ENCODE measurements at regions not wholly inside any gene's neighbourhood (a gene's known extent, or its start where the extent isn't known, plus 50 kb on each side); places are given as distances from the start of the nearest gene placed in this dataset.

- Histone ChIP-seq H3K4me3 (no peak overlapping the region), H3K4me2 (no peak overlapping the region), H3K27ac (no peak overlapping the region), H3K9me3 (no peaks in the 10 kb centered on the region), H3K4me1 (no peaks in the 10 kb centered on the region)
- ATAC-seq (no peak), FAIRE-seq (peak; percentile 76), DNase-seq (ENCODE audit: low read depth in 1 of 2, low spot score in 1 of 2) (no peak)
- 17% methylated on average over 2 of the region's 2 CpGs for WGBS (ENCODE audit: missing lambda C conversion rate)
- CTCF ChIA-PET: no interaction called here
- POLR2A ChIA-PET: no interaction called here
- no peak for TF ChIP-seq KDM1A (IDR thresholded peaks at IDR 0.05; ENCODE audit: low read depth)
- no peak for TF ChIP-seq RNF2 (IDR thresholded peaks at IDR 0.05; ENCODE audit: borderline replicate concordance, low read depth)
- TF ChIP-seq ZFP36 (IDR thresholded peaks at IDR 0.05; ENCODE audit: borderline replicate concordance, partially characterized antibody): no peak
- TF ChIP-seq HMGXB4 (CRISPR knock-in tag; IDR thresholded peaks at IDR 0.05; ENCODE audit: borderline replicate concordance): no peak
- TF ChIP-seq GATA3 (IDR thresholded peaks at IDR 0.05; ENCODE audit: borderline replicate concordance): no peak
- no peak for TF ChIP-seq KDM5A (IDR thresholded peaks at IDR 0.05)
- TF ChIP-seq EHMT2 (IDR thresholded peaks at IDR 0.05; ENCODE audit: low read depth): no peak
- TF ChIP-seq HOXB5 (CRISPR knock-in tag; IDR thresholded peaks at IDR 0.05): no peak
- no peak for TF ChIP-seq RAD21 (conservative IDR thresholded peaks at IDR 0.05 in 1 of 2, IDR thresholded peaks at IDR 0.05 in 1 of 2)
- TF ChIP-seq RARB (CRISPR knock-in tag; IDR thresholded peaks at IDR 0.05): no peak
- TF ChIP-seq CBX2 (IDR thresholded peaks at IDR 0.05; ENCODE audit: borderline replicate concordance, low read depth): no peak
- no peak for TF ChIP-seq HES2 (IDR thresholded peaks at IDR 0.05)
- TF ChIP-seq JUN (IDR thresholded peaks at IDR 0.05): no peak
- TF ChIP-seq SMC3 (IDR thresholded peaks at IDR 0.05): no peak
- no peak for TF ChIP-seq HOXB13 (CRISPR knock-in tag; IDR thresholded peaks at IDR 0.05; ENCODE audit: low read depth)
- TF ChIP-seq NR3C1 (IDR thresholded peaks at IDR 0.05): no peak
- TF ChIP-seq MAFK (IDR thresholded peaks at IDR 0.05; ENCODE audit: partially characterized antibody): no peak
- TF ChIP-seq, protein P1, sequence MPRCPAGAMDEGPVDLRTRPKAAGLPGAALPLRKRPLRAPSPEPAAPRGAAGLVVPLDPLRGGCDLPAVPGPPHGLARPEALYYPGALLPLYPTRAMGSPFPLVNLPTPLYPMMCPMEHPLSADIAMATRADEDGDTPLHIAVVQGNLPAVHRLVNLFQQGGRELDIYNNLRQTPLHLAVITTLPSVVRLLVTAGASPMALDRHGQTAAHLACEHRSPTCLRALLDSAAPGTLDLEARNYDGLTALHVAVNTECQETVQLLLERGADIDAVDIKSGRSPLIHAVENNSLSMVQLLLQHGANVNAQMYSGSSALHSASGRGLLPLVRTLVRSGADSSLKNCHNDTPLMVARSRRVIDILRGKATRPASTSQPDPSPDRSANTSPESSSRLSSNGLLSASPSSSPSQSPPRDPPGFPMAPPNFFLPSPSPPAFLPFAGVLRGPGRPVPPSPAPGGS (IDR thresholded peaks at IDR 0.05): no peak
- TF ChIP-seq, protein P2, sequence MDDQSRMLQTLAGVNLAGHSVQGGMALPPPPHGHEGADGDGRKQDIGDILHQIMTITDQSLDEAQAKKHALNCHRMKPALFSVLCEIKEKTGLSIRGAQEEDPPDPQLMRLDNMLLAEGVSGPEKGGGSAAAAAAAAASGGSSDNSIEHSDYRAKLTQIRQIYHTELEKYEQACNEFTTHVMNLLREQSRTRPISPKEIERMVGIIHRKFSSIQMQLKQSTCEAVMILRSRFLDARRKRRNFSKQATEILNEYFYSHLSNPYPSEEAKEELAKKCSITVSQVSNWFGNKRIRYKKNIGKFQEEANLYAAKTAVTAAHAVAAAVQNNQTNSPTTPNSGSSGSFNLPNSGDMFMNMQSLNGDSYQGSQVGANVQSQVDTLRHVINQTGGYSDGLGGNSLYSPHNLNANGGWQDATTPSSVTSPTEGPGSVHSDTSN (IDR thresholded peaks at IDR 0.05): no peak
These were observed 117.2 kb upstream of the DDX53 start for GRCh38 chrX:22882543-22882942.

GRCh38 chrX:22889819-22890218, 109.9 kb upstream of the DDX53 start:
- no peak overlapping the region for H3K27ac ChIP-seq
- no peaks in the 10 kb centered on the region for H3K4me1 ChIP-seq
- ATAC-seq: no peak
- CTCF ChIA-PET: no interaction called here
- POLR2A ChIA-PET: no interaction called here
- DNase-seq (ENCODE audit: low read depth in 1 of 2, low spot score in 1 of 2): no peak
- H3K9me3 ChIP-seq: no peaks in the 10 kb centered on the region
- H3K4me3 ChIP-seq: no peak overlapping the region
- no peak overlapping the region for H3K4me2 ChIP-seq
- 17% methylated on average over 3 of the region's 3 CpGs for WGBS (ENCODE audit: missing lambda C conversion rate)
- FAIRE-seq: no peak
- no peak for TF ChIP-seq CBX8 (IDR thresholded peaks at IDR 0.05)
- no peak for TF ChIP-seq BHLHE40 (IDR thresholded peaks at IDR 0.05; ENCODE audit: low read depth, low read length)
- TF ChIP-seq ZSCAN20 (CRISPR knock-in tag; IDR thresholded peaks at IDR 0.05): no peak
- TF ChIP-seq PHF8 (IDR thresholded peaks at IDR 0.05; ENCODE audit: borderline replicate concordance, low read depth): no peak
- no peak for TF ChIP-seq FOXS1 (CRISPR knock-in tag; IDR thresholded peaks at IDR 0.05)
- TF ChIP-seq KDM5A (IDR thresholded peaks at IDR 0.05): no peak
- TF ChIP-seq, protein P1 (IDR thresholded peaks at IDR 0.05): no peak
- no peak for TF ChIP-seq REST (IDR thresholded peaks at IDR 0.05)
- TF ChIP-seq NFE2L2 (conservative IDR thresholded peaks at IDR 0.05; ENCODE audit: low read length): no peak
- no peak for TF ChIP-seq MYC (IDR thresholded peaks at IDR 0.05; ENCODE audit: borderline replicate concordance, low read length)
- TF ChIP-seq, protein P2 (IDR thresholded peaks at IDR 0.05): no peak
- TF ChIP-seq SREBF2 (IDR thresholded peaks at IDR 0.05): no peak
- TF ChIP-seq ZFP36 (IDR thresholded peaks at IDR 0.05; ENCODE audit: borderline replicate concordance, partially characterized antibody): no peak
- TF ChIP-seq CBX2 (IDR thresholded peaks at IDR 0.05; ENCODE audit: borderline replicate concordance, low read depth): no peak
- no peak for TF ChIP-seq KDM1A (IDR thresholded peaks at IDR 0.05; ENCODE audit: low read depth)
- no peak for TF ChIP-seq JUN (IDR thresholded peaks at IDR 0.05)
